HL-60 (cell line): ENCODE measurements at regions not wholly inside any gene's neighbourhood (a gene's known extent, or its start where the extent isn't known, plus 50 kb on each side); places are given as distances from the start of the nearest gene placed in this dataset.
A peak's percentile ranks its signal among the peaks of the same experiment; 100 is the strongest.

ENCODE experiments used
- DNase-seq, 2 experiments: peaks; one replicate each; pipeline ENCODE4 v3.0.0-alpha.2; 2010 to 2020; ENCODE audit warnings: low read depth in 1 of 2, low spot score in 1 of 2
- H3K27ac ChIP-seq: fragments of 250-450 bp; sonication (Bioruptor Pico); replicated peaks from 2 replicates; pipeline ENCODE4 v1.5.1; 2020; ENCODE audit warnings: mild to moderate bottlenecking, moderate library complexity
- H3K27me3 ChIP-seq: fragments of 250-450 bp; sonication (Bioruptor Pico); 2 replicates; pipeline ENCODE4 v1.5.1; 2021; ENCODE audit warnings: mild to moderate bottlenecking, moderate library complexity; ENCODE audit not compliant: insufficient read depth, poor library complexity, severe bottlenecking
- H3K4me3 ChIP-seq: replicated peaks from 2 replicates; pipeline ENCODE4 v1.5.1; 2011; ENCODE audit warnings: mild to moderate bottlenecking, control low read depth, low read length; ENCODE audit not compliant: insufficient read depth
- CTCF ChIP-seq: IDR thresholded peaks from one replicate; pipeline ENCODE4 v1.5.1; 2011; ENCODE audit warnings: low read length, control low read depth, inconsistent platforms; ENCODE audit not compliant: insufficient read depth
- GABPA ChIP-seq: IDR thresholded peaks from 2 replicates; pipeline ENCODE4 v1.6.1; 2012; ENCODE audit warnings: low read depth
- POLR2AphosphoS5 ChIP-seq: IDR thresholded peaks from 2 replicates; pipeline ENCODE4 v1.6.1; 2012; ENCODE audit warnings: low read depth
- REST ChIP-seq: IDR thresholded peaks from 2 replicates; pipeline ENCODE4 v1.6.1; 2012; ENCODE audit warnings: low read depth; ENCODE audit not compliant: insufficient replicate concordance
- SPI1 ChIP-seq: IDR thresholded peaks from 2 replicates; pipeline ENCODE4 v1.6.1; 2012; ENCODE audit warnings: low read depth, mild to moderate bottlenecking, borderline replicate concordance

- H3K27me3 ChIP-seq = no peaks in the 10 kb centered on the region
- DNase-seq = no peak
- TF ChIP-seq SPI1 (no peak), POLR2AphosphoS5 (no peak), GABPA (no peak)
- no peak overlapping the region for H3K4me3 ChIP-seq
- H3K27ac ChIP-seq = no peak overlapping the region
Measured at GRCh38 chr7:17552373-17552772, 253.9 kb downstream of the AHR start.

- TF ChIP-seq SPI1 (no peak), GABPA (no peak), REST (no peak), CTCF (no peak), POLR2AphosphoS5 (no peak)
- Histone ChIP-seq H3K27me3 (no peaks in the 10 kb centered on the region), H3K27ac (no peak overlapping the region), H3K4me3 (no peak overlapping the region)
- DNase-seq = no peak
Measured at GRCh38 chr7:17552952-17553351, 254.5 kb downstream of the AHR start.

GRCh38 chr7:17554341-17555015 is 256.0 kb downstream of the AHR start:
- TF ChIP-seq SPI1 (peak; percentile 95), GABPA (no peak), POLR2AphosphoS5 (peak; percentile 74; the same call in 1 of the 2 replicates)
- no peak overlapping the region for H3K4me3 ChIP-seq
- DNase-seq = peak in 1 of 2 experiments; percentile 67
- 0 out of 2 replicates have a peak overlapping the region, but pooled peaks have one; percentile 21 for H3K27ac ChIP-seq
- H3K27me3 ChIP-seq = no peaks in the 10 kb centered on the region

- H3K4me3 ChIP-seq = no peak overlapping the region
- no peak for DNase-seq
- no peak overlapping the region for H3K27ac ChIP-seq
- H3K27me3 ChIP-seq = no peaks in the 10 kb centered on the region
- TF ChIP-seq SPI1 (no peak), GABPA (no peak), CTCF (no peak), POLR2AphosphoS5 (no peak), REST (no peak)
Measured at GRCh38 chr7:17556247-17556956, 257.9 kb downstream of the AHR start.
